Panc1 (cell line): ENCODE measurements at regions not wholly inside any gene's neighbourhood (a gene's known extent, or its start where the extent isn't known, plus 50 kb on each side); places are given as distances from the start of the nearest gene placed in this dataset.

Experiments
- ATAC-seq: fragments of 200-7000 bp; cut with Tn5 transposase; 2 replicates; pipeline ENCODE4 v1.9.1; 2020; ENCODE audit warnings: mild to moderate bottlenecking, moderate library complexity
- BruUV-seq: library from RNA; stranded (reverse); fragments of 400-500 nt; replicated peaks from 2 replicates; lab custom pipeline; 2021; lab: Mats Ljungman, UMichigan
- CTCF ChIA-PET: fragments of 300-600 bp; sonication (Branson Sonifier 250); formaldehyde crosslinking; loops from one replicate; lab custom pipeline; 2022; ENCODE audit warnings: antibody characterized with exemption; lab: Charles Lee
- POLR2A ChIA-PET: fragments of 300-600 bp; sonication (Branson Sonifier 250); formaldehyde crosslinking; loops from one replicate; lab custom pipeline; 2022; ENCODE audit warnings: antibody characterized with exemption; lab: Charles Lee
- DNase-seq: peaks from one replicate; pipeline ENCODE4 v3.0.0-alpha.2; 2010; ENCODE audit warnings: low read depth, low spot score
- H3K27ac ChIP-seq: 2 replicates; pipeline ENCODE4 v1.5.1; 2011; ENCODE audit warnings: mild to moderate bottlenecking, low read length, inconsistent platforms
- H3K27me3 ChIP-seq: fragments of 200-500 bp; sonication (Bioruptor generic); 2 replicates; pipeline ENCODE4 v1.6.0; 2014; ENCODE audit warnings: low read length, inconsistent platforms; ENCODE audit not compliant: control insufficient read depth, insufficient read depth
- H3K36me3 ChIP-seq: fragments of 200-500 bp; sonication (Bioruptor generic); 2 replicates; pipeline ENCODE4 v1.5.1; 2014; ENCODE audit warnings: inconsistent platforms, mild to moderate bottlenecking, low read length, moderate library complexity; ENCODE audit not compliant: control insufficient read depth, insufficient read depth
- H3K4me1 ChIP-seq: 2 replicates; pipeline ENCODE4 v1.5.1; 2011; ENCODE audit warnings: inconsistent platforms, mild to moderate bottlenecking, low read length, moderate library complexity; ENCODE audit not compliant: control insufficient read depth, insufficient read depth
- H3K4me3 ChIP-seq, 2 experiments: 2 replicates each; pipeline ENCODE4 v1.5.1; 2011 to 2012; ENCODE audit warnings: low read depth in 2 of 2, low read length in 2 of 2, mild to moderate bottlenecking in 2 of 2, inconsistent platforms in 1 of 2, moderate library complexity in 1 of 2
- H3K9me3 ChIP-seq: fragments of 200-500 bp; sonication (Bioruptor generic); 2 replicates; pipeline ENCODE4 v1.5.1; 2014; ENCODE audit warnings: low read depth, mild to moderate bottlenecking, inconsistent platforms, low read length, moderate library complexity; ENCODE audit not compliant: control insufficient read depth, insufficient read depth
- CTCF ChIP-seq: fragments of 450-650 bp; IDR thresholded peaks from 2 replicates; pipeline ENCODE4 v1.5.1; 2017; ENCODE audit warnings: mild to moderate bottlenecking
- POLR2AphosphoS5 ChIP-seq: IDR thresholded peaks from 2 replicates; pipeline ENCODE4 v1.6.1; 2012; ENCODE audit warnings: mild to moderate bottlenecking, low read depth, low read length, moderate library complexity
- REST ChIP-seq, 2 experiments: IDR thresholded peaks; 2 replicates each; pipeline ENCODE4 v1.6.1; 2011 to 2012; ENCODE audit warnings: low read depth in 2 of 2, control low read depth in 1 of 2, low read length in 1 of 2, mild to moderate bottlenecking in 1 of 2, moderate library complexity in 1 of 2; ENCODE audit not compliant: insufficient read depth in 1 of 2
- SIN3A ChIP-seq: IDR thresholded peaks from 2 replicates; pipeline ENCODE4 v1.6.1; 2012; ENCODE audit warnings: low read depth, mild to moderate bottlenecking, low read length, moderate library complexity, borderline replicate concordance; ENCODE audit not compliant: insufficient read depth
- TCF7L2 ChIP-seq: IDR thresholded peaks from 2 replicates; pipeline ENCODE4 v1.6.1; 2011; ENCODE audit warnings: mild to moderate bottlenecking, low read depth, low read length, inconsistent platforms
- in situ Hi-C: cut with HindIII; loops from 2 replicates; pipeline ENCODE4 v1.10.0; 2016; ENCODE audit warnings: low sequenced_read_pairs, low pct_unique_long_range_greater_than_20kb
- intact Hi-C: fragments of 100-400 bp; cut with micrococcal nuclease; formaldehyde crosslinking; loops from one replicate; pipeline ENCODE4 v1.10.0; 2022; ENCODE audit not compliant: unreplicated experiment

GRCh38 chr5:75931175-75931574 is 152.0 kb upstream of the SV2C start:
- ChIA-PET CTCF (no interaction called here), POLR2A (interaction anchor here (0.6 kb wide), 1 partner anchor 145 kb away, joined by 4 read pairs; no protein-coding TSS in a partner anchor)
- no peak overlapping the region for H3K4me3 ChIP-seq
- H3K4me1 ChIP-seq: no peaks in the 10 kb centered on the region
- no TSS peak for BruUV-seq
- intact Hi-C loops (no loop called here), in situ Hi-C loops (no loop called here)
- peaks cover 9% of the 10 kb centered on the region for H3K27me3 ChIP-seq
- TF ChIP-seq REST (IDR thresholded peaks at IDR 0.05; ENCODE audit: insufficient read depth in 1 of 2, low read depth in 2 of 2, low read length in 1 of 2) (no peak), CTCF (no peak), SIN3A (no peak), TCF7L2 (no peak), POLR2AphosphoS5 (no peak)
- H3K36me3 ChIP-seq: no peaks in the 10 kb centered on the region
- no peak overlapping the region for H3K27ac ChIP-seq
- H3K9me3 ChIP-seq: no peaks in the 10 kb centered on the region
- no peak for DNase-seq
- no peak for ATAC-seq

GRCh38 chr5:75928992-75929391 is 154.2 kb upstream of the SV2C start:
- intact Hi-C loops: no loop called here
- DNase-seq (no peak), ATAC-seq (no peak)
- Histone ChIP-seq H3K9me3 (no peaks in the 10 kb centered on the region), H3K36me3 (no peaks in the 10 kb centered on the region), H3K4me3 (no peak overlapping the region), H3K4me1 (no peaks in the 10 kb centered on the region), H3K27me3 (peaks cover 7% of the 10 kb centered on the region), H3K27ac (no peak overlapping the region)
- CTCF ChIA-PET: no interaction called here
- TF ChIP-seq TCF7L2 (no peak), REST (IDR thresholded peaks at IDR 0.05; ENCODE audit: insufficient read depth in 1 of 2, low read depth in 2 of 2, low read length in 1 of 2) (no peak), SIN3A (no peak), CTCF (no peak), POLR2AphosphoS5 (no peak)
- POLR2A ChIA-PET: no interaction called here
- in situ Hi-C loops: no loop called here
- BruUV-seq: no TSS peak
